IPS DF 6.9 (cell line): ENCODE measurements at regions not wholly inside any gene's neighbourhood (a gene's known extent, or its start where the extent isn't known, plus 50 kb on each side); places are given as distances from the start of the nearest gene placed in this dataset.
"Not testable (repeated sequence)": the region's sequence is repeated elsewhere in the genome, so short reads cannot be mapped to it uniquely, and the experiment has no call there.

ENCODE experiments used
- DNase-seq: peaks from one replicate; pipeline ENCODE4 v3.0.0-alpha.2; 2013; ENCODE audit warnings: low read depth, low spot score
- H3K27ac ChIP-seq: one replicate; pipeline ENCODE4 v1.5.1; 2013; ENCODE audit warnings: low read length, control low read depth
- H3K27me3 ChIP-seq: 2 replicates; pipeline ENCODE4 v1.6.1; 2013; ENCODE audit warnings: mild to moderate bottlenecking, low read length; ENCODE audit not compliant: control insufficient read depth, insufficient read depth
- H3K36me3 ChIP-seq: 2 replicates; pipeline ENCODE4 v1.6.1; 2013; ENCODE audit warnings: low read length; ENCODE audit not compliant: control insufficient read depth, insufficient read depth
- H3K4me1 ChIP-seq: 2 replicates; pipeline ENCODE4 v1.6.1; 2013; ENCODE audit warnings: low read length; ENCODE audit not compliant: control insufficient read depth, insufficient read depth
- H3K4me3 ChIP-seq: 2 replicates; pipeline ENCODE4 v1.5.1; 2013; ENCODE audit warnings: mild to moderate bottlenecking, low read length
- H3K9me3 ChIP-seq: 2 replicates; pipeline ENCODE4 v1.6.1; 2013; ENCODE audit warnings: low read length, inconsistent platforms; ENCODE audit not compliant: control insufficient read depth, insufficient read depth
- WGBS: extraction: QIAGEN DNeasy Blood & Tissue Kit; methylation state at CpG from one replicate; pipeline ENCODE4 v1.1.7; 2013; ENCODE audit warnings: mixed read lengths, missing lambda C conversion rate; ENCODE audit not compliant: insufficient read length, insufficient coverage; 5-methylcytosine and 5-hydroxymethylcytosine counted together

GRCh38 chr2:111267038-111267437 lies 146.3 kb downstream of the BCL2L11 start:
- not testable (repeated sequence) for H3K4me3 ChIP-seq, H3K4me1 ChIP-seq, DNase-seq, H3K27ac ChIP-seq, H3K27me3 ChIP-seq, H3K9me3 ChIP-seq, H3K36me3 ChIP-seq
- no CpG with 5 or more reads among the region's 14 CpGs for WGBS

- not testable (repeated sequence) for H3K27me3 ChIP-seq, H3K9me3 ChIP-seq, H3K4me1 ChIP-seq, DNase-seq, H3K36me3 ChIP-seq, H3K27ac ChIP-seq, H3K4me3 ChIP-seq
- no CpG with 5 or more reads among the region's 4 CpGs for whole genome bisulfite sequencing
Measured at GRCh38 chr2:111269761-111270323, 149.1 kb downstream of the BCL2L11 start.

- not testable (repeated sequence) for DNase-seq, H3K27ac ChIP-seq, H3K4me3 ChIP-seq, H3K27me3 ChIP-seq, H3K9me3 ChIP-seq, H3K36me3 ChIP-seq, H3K4me1 ChIP-seq
- no CpG with 5 or more reads among the region's 3 CpGs for WGBS
Measured at GRCh38 chr2:111270569-111270968, 149.9 kb downstream of the BCL2L11 start.

GRCh38 chr2:111271647-111272304 lies 151.1 kb downstream of the BCL2L11 start:
- no CpG with 5 or more reads among the region's 8 CpGs for WGBS
- H3K27me3 ChIP-seq, H3K4me3 ChIP-seq, H3K4me1 ChIP-seq, H3K9me3 ChIP-seq, H3K36me3 ChIP-seq, DNase-seq, H3K27ac ChIP-seq: not testable (repeated sequence)

GRCh38 chr2:111273007-111273406 lies 152.3 kb downstream of the BCL2L11 start:
- not testable (repeated sequence) for H3K9me3 ChIP-seq, H3K4me3 ChIP-seq, H3K4me1 ChIP-seq, H3K27ac ChIP-seq, H3K27me3 ChIP-seq, H3K36me3 ChIP-seq, DNase-seq
- no CpG with 5 or more reads among the region's 7 CpGs for WGBS

GRCh38 chr2:111275047-111275853 lies 154.5 kb downstream of the BCL2L11 start:
- not testable (repeated sequence) for H3K9me3 ChIP-seq
- no CpG with 5 or more reads among the region's 15 CpGs for WGBS

GRCh38 chr2:111275854-111276171 lies 155.1 kb downstream of the BCL2L11 start:
- not testable (repeated sequence) for DNase-seq, H3K4me3 ChIP-seq, H3K9me3 ChIP-seq, H3K27me3 ChIP-seq, H3K27ac ChIP-seq, H3K36me3 ChIP-seq, H3K4me1 ChIP-seq
- no CpG with 5 or more reads among the region's 3 CpGs for WGBS

More at GRCh38 chr2:111275047-111275853, 154.5 kb downstream of the BCL2L11 start:
- H3K4me3 ChIP-seq, DNase-seq, H3K27ac ChIP-seq, H3K4me1 ChIP-seq, H3K36me3 ChIP-seq, H3K27me3 ChIP-seq: not testable (repeated sequence)

GRCh38 chr2:111278133-111278532 lies 157.4 kb downstream of the BCL2L11 start:
- DNase-seq, H3K4me1 ChIP-seq, H3K36me3 ChIP-seq, H3K9me3 ChIP-seq, H3K27ac ChIP-seq, H3K4me3 ChIP-seq, H3K27me3 ChIP-seq: not testable (repeated sequence)
- no CpG with 5 or more reads among the region's 3 CpGs for WGBS

GRCh38 chr2:111280709-111281286 lies 160.1 kb downstream of the BCL2L11 start:
- not testable (repeated sequence) for H3K4me1 ChIP-seq, H3K27me3 ChIP-seq, H3K27ac ChIP-seq, H3K4me3 ChIP-seq, DNase-seq, H3K9me3 ChIP-seq, H3K36me3 ChIP-seq
- no CpG with 5 or more reads among the region's 6 CpGs for WGBS

GRCh38 chr2:111282162-111282561 lies 161.4 kb downstream of the BCL2L11 start:
- H3K4me3 ChIP-seq, H3K9me3 ChIP-seq, H3K36me3 ChIP-seq, H3K4me1 ChIP-seq, DNase-seq, H3K27me3 ChIP-seq, H3K27ac ChIP-seq: not testable (repeated sequence)
- no CpG with 5 or more reads among the region's 5 CpGs for WGBS
